GM10266 (cell line): ENCODE measurements at regions not wholly inside any gene's neighbourhood (a gene's known extent, or its start where the extent isn't known, plus 50 kb on each side); places are given as distances from the start of the nearest gene placed in this dataset.
"Not testable (repeated sequence)": the region's sequence is repeated elsewhere in the genome, so short reads cannot be mapped to it uniquely, and the experiment has no call there.

Experiments used
- DNase-seq: peaks from one replicate; pipeline ENCODE4 v3.0.0; 2012; ENCODE audit errors: extremely low spot score
- CTCF ChIP-seq: IDR thresholded peaks from 2 replicates; pipeline ENCODE4 v1.5.1; 2012; ENCODE audit warnings: mild to moderate bottlenecking, low read depth; ENCODE audit not compliant: control insufficient read depth, insufficient read depth; ENCODE audit errors: missing control alignments

GRCh38 chr11:109964487-109964886 lies 128.7 kb upstream of the ZC3H12C start:
- TF ChIP-seq CTCF = no peak
- DNase-seq = no peak

- DNase-seq = not testable (repeated sequence)
Observed at GRCh38 chr11:109965445-109965844, 127.7 kb upstream of the ZC3H12C start.

GRCh38 chr11:109965926-109966325 lies 127.3 kb upstream of the ZC3H12C start:
- not testable (repeated sequence) for DNase-seq

GRCh38 chr11:109967136-109967535 lies 126.1 kb upstream of the ZC3H12C start:
- not testable (repeated sequence) for DNase-seq

- no peak for TF ChIP-seq CTCF
- no peak for DNase-seq
Observed at GRCh38 chr11:109968299-109968698, 124.9 kb upstream of the ZC3H12C start.

GRCh38 chr11:109968781-109969180 lies 124.4 kb upstream of the ZC3H12C start:
- TF ChIP-seq CTCF = no peak
- DNase-seq = no peak

- no peak for TF ChIP-seq CTCF
- peak; percentile 34 for DNase-seq
Observed at GRCh38 chr11:109970516-109971183, 122.5 kb upstream of the ZC3H12C start.

- no peak for DNase-seq
- no peak for TF ChIP-seq CTCF
Observed at GRCh38 chr11:109971184-109971523, 122.0 kb upstream of the ZC3H12C start.

GRCh38 chr11:109972181-109972715 lies 120.9 kb upstream of the ZC3H12C start:
- no peak for TF ChIP-seq CTCF

More at GRCh38 chr11:109972181-109972715, 120.9 kb upstream of the ZC3H12C start:
- peak; percentile 11 for DNase-seq
